ENCODE measurements at regions not wholly inside any gene's neighbourhood (a gene's known extent, or its start where the extent isn't known, plus 50 kb on each side); places are given as distances from the start of the nearest gene placed in this dataset.

GRCh38 chr6:138643210-138643609 is 130.4 kb upstream of the CCDC28A start:
- Mint-ChIP-seq H3K27me3 (no peaks in the 10 kb centered on the region), H3K36me3 (no peaks in the 10 kb centered on the region), H3K27ac (no peak overlapping the region), H3K4me1 (no peaks in the 10 kb centered on the region), H3K4me3 (no peak overlapping the region), H3K9me3 (no peaks in the 10 kb centered on the region)
- DNase-seq: no peak
- ATAC-seq (ENCODE audit: low read depth in 2 of 2): no peak

- Mint-ChIP-seq H3K27me3 (no peaks in the 10 kb centered on the region), H3K4me3 (peak overlapping the region in 1 of 8 donors; percentile 22), H3K36me3 (no peaks in the 10 kb centered on the region), H3K4me1 (no peaks in the 10 kb centered on the region), H3K27ac (no peak overlapping the region), H3K9me3 (no peaks in the 10 kb centered on the region)
- DNase-seq: no peak
- no peak for ATAC-seq (ENCODE audit: low read depth in 2 of 2)
These were observed 127.5 kb upstream of the CCDC28A start for GRCh38 chr6:138645976-138646640.

- Mint-ChIP-seq H3K27ac (no peak overlapping the region), H3K4me1 (no peaks in the 10 kb centered on the region), H3K4me3 (no peak overlapping the region), H3K36me3 (no peaks in the 10 kb centered on the region), H3K9me3 (no peaks in the 10 kb centered on the region), H3K27me3 (no peaks in the 10 kb centered on the region)
- DNase-seq: no peak
- no peak for ATAC-seq (ENCODE audit: low read depth in 2 of 2)
These were observed 126.6 kb upstream of the CCDC28A start for GRCh38 chr6:138647006-138647405.

- no peak for ATAC-seq (ENCODE audit: low read depth in 2 of 2)
- Mint-ChIP-seq H3K4me3 (no peak overlapping the region), H3K36me3 (no peaks in the 10 kb centered on the region), H3K27me3 (no peaks in the 10 kb centered on the region), H3K9me3 (no peaks in the 10 kb centered on the region), H3K4me1 (no peaks in the 10 kb centered on the region), H3K27ac (peak overlapping the region in 1 of 6 donors; percentile 59)
- DNase-seq: no peak
These were observed 125.4 kb upstream of the CCDC28A start for GRCh38 chr6:138648127-138648526.

GRCh38 chr6:138651491-138651890 is 122.1 kb upstream of the CCDC28A start:
- no peaks in the 10 kb centered on the region for H3K36me3 Mint-ChIP-seq
- no peaks in the 10 kb centered on the region for H3K4me1 Mint-ChIP-seq
- H3K4me3 Mint-ChIP-seq: no peak overlapping the region
- H3K27ac Mint-ChIP-seq: no peak overlapping the region
- no peak for DNase-seq
- no peaks in the 10 kb centered on the region for H3K9me3 Mint-ChIP-seq
- ATAC-seq (ENCODE audit: low read depth in 2 of 2): no peak
- H3K27me3 Mint-ChIP-seq: no peaks in the 10 kb centered on the region

- Mint-ChIP-seq H3K4me3 (no peak overlapping the region), H3K27me3 (no peaks in the 10 kb centered on the region), H3K4me1 (no peaks in the 10 kb centered on the region), H3K27ac (no peak overlapping the region), H3K36me3 (no peaks in the 10 kb centered on the region), H3K9me3 (no peaks in the 10 kb centered on the region)
- no peak for ATAC-seq (ENCODE audit: low read depth in 2 of 2)
- no peak for DNase-seq
These were observed 120.7 kb upstream of the CCDC28A start for GRCh38 chr6:138652824-138653223.

- H3K4me1 Mint-ChIP-seq: no peaks in the 10 kb centered on the region
- no peaks in the 10 kb centered on the region for H3K36me3 Mint-ChIP-seq
- no peak overlapping the region for H3K4me3 Mint-ChIP-seq
- no peak overlapping the region for H3K27ac Mint-ChIP-seq
- DNase-seq (no peak), ATAC-seq (ENCODE audit: low read depth in 2 of 2) (no peak)
- H3K9me3 Mint-ChIP-seq: no peaks in the 10 kb centered on the region
- no peaks in the 10 kb centered on the region for H3K27me3 Mint-ChIP-seq
These were observed 120.1 kb upstream of the CCDC28A start for GRCh38 chr6:138653435-138653834.

GRCh38 chr6:138654715-138655634 is 118.6 kb upstream of the CCDC28A start:
- H3K27ac Mint-ChIP-seq: no peak overlapping the region
- ATAC-seq (ENCODE audit: low read depth in 2 of 2) (no peak), DNase-seq (no peak)
- peaks cover 0 to 2% (median 0%) of the 10 kb centered on the region in 3 donors for H3K27me3 Mint-ChIP-seq
- no peaks in the 10 kb centered on the region for H3K9me3 Mint-ChIP-seq
- H3K36me3 Mint-ChIP-seq: no peaks in the 10 kb centered on the region
- H3K4me1 Mint-ChIP-seq: no peaks in the 10 kb centered on the region
- no peak overlapping the region for H3K4me3 Mint-ChIP-seq

- H3K27me3 Mint-ChIP-seq: peaks cover 0 to 5% (median 0%) of the 10 kb centered on the region in 3 donors
- ATAC-seq (ENCODE audit: low read depth in 2 of 2) (no peak), DNase-seq (no peak)
- no peak overlapping the region for H3K4me3 Mint-ChIP-seq
- H3K4me1 Mint-ChIP-seq: no peaks in the 10 kb centered on the region
- H3K9me3 Mint-ChIP-seq: no peaks in the 10 kb centered on the region
- no peaks in the 10 kb centered on the region for H3K36me3 Mint-ChIP-seq
- peak overlapping the region in 1 of 6 donors; percentile 34 for H3K27ac Mint-ChIP-seq
These were observed 117.7 kb upstream of the CCDC28A start for GRCh38 chr6:138655828-138656227.

- Mint-ChIP-seq H3K9me3 (no peaks in the 10 kb centered on the region), H3K27me3 (peaks cover 0 to 5% (median 0%) of the 10 kb centered on the region in 3 donors), H3K27ac (no peak overlapping the region), H3K36me3 (no peaks in the 10 kb centered on the region), H3K4me3 (no peak overlapping the region), H3K4me1 (no peaks in the 10 kb centered on the region)
- ATAC-seq (ENCODE audit: low read depth in 2 of 2) (no peak), DNase-seq (no peak)
These were observed 117.1 kb upstream of the CCDC28A start for GRCh38 chr6:138656364-138657064.

- H3K4me1 Mint-ChIP-seq: no peaks in the 10 kb centered on the region
- no peak for ATAC-seq (ENCODE audit: low read depth in 2 of 2)
- no peaks in the 10 kb centered on the region for H3K9me3 Mint-ChIP-seq
These were observed 116.5 kb upstream of the CCDC28A start for GRCh38 chr6:138657065-138657425.

GRCh38 chr6:138659998-138660397 is 113.6 kb upstream of the CCDC28A start:
- Mint-ChIP-seq H3K27ac (no peak overlapping the region), H3K4me1 (no peaks in the 10 kb centered on the region), H3K36me3 (no peaks in the 10 kb centered on the region), H3K4me3 (no peak overlapping the region), H3K27me3 (peaks cover 0 to 5% (median 0%) of the 10 kb centered on the region in 3 donors), H3K9me3 (no peaks in the 10 kb centered on the region)
- ATAC-seq (ENCODE audit: low read depth in 2 of 2) (no peak), DNase-seq (no peak)

More at GRCh38 chr6:138657065-138657425, 116.5 kb upstream of the CCDC28A start:
- H3K27me3 Mint-ChIP-seq: peaks cover 0 to 5% (median 0%) of the 10 kb centered on the region in 3 donors
- no peak for DNase-seq
- no peak overlapping the region for H3K4me3 Mint-ChIP-seq
- no peak overlapping the region for H3K27ac Mint-ChIP-seq
- H3K36me3 Mint-ChIP-seq: no peaks in the 10 kb centered on the region

- no peak for ATAC-seq (ENCODE audit: low read depth in 2 of 2)
These were observed 111.1 kb upstream of the CCDC28A start for GRCh38 chr6:138662471-138662870.

More at GRCh38 chr6:138662471-138662870, 111.1 kb upstream of the CCDC28A start:
- no peak for DNase-seq
- Mint-ChIP-seq H3K4me3 (no peak overlapping the region), H3K4me1 (no peaks in the 10 kb centered on the region), H3K36me3 (no peaks in the 10 kb centered on the region), H3K27ac (no peak overlapping the region), H3K27me3 (peaks cover 0 to 5% (median 0%) of the 10 kb centered on the region in 3 donors), H3K9me3 (no peaks in the 10 kb centered on the region)

Measured in naive B cell (primary cell).